A673 (cell line): ENCODE measurements at regions not wholly inside any gene's neighbourhood (a gene's known extent, or its start where the extent isn't known, plus 50 kb on each side); places are given as distances from the start of the nearest gene placed in this dataset.

Source experiments
- BruUV-seq: library from RNA; stranded (reverse); fragments of 400-500 nt; replicated peaks from 2 replicates; lab custom pipeline; 2021; lab: Mats Ljungman, UMichigan
- CTCF ChIA-PET: fragments of 300-600 bp; sonication (Branson Sonifier 250); formaldehyde crosslinking; loops from one replicate; lab custom pipeline; 2022; ENCODE audit warnings: antibody characterized with exemption; lab: Charles Lee
- POLR2A ChIA-PET: fragments of 300-600 bp; sonication (Branson Sonifier 250); formaldehyde crosslinking; loops from one replicate; lab custom pipeline; 2022; ENCODE audit warnings: antibody characterized with exemption; ENCODE audit not compliant: low non-redundant PET; lab: Charles Lee
- DNase-seq: peaks from one replicate; pipeline ENCODE4 v3.0.0-alpha.2; 2015; ENCODE audit warnings: low spot score
- H3K27ac ChIP-seq: fragments of 200-600 bp; sonication (generic); 2 replicates; pipeline ENCODE4 v1.5.1; 2016; ENCODE audit warnings: mixed run types, low read depth, mild to moderate bottlenecking, mixed read lengths, antibody characterized with exemption, low read length; ENCODE audit not compliant: poor library complexity, severe bottlenecking
- H3K27me3 ChIP-seq: fragments of 200-600 bp; sonication (generic); replicated peaks from 2 replicates; pipeline ENCODE4 v1.6.1; 2017; ENCODE audit warnings: mixed run types, low read depth, mild to moderate bottlenecking, mixed read lengths, antibody characterized with exemption, low read length; ENCODE audit not compliant: insufficient read depth, poor library complexity
- H3K36me3 ChIP-seq: fragments of 200-600 bp; sonication (generic); 2 replicates; pipeline ENCODE4 v1.6.1; 2016; ENCODE audit warnings: mixed run types, mild to moderate bottlenecking, mixed read lengths, antibody characterized with exemption, low read length; ENCODE audit not compliant: insufficient read depth, poor library complexity, severe bottlenecking
- H3K4me1 ChIP-seq: fragments of 200-600 bp; sonication (generic); 2 replicates; pipeline ENCODE4 v1.6.1; 2017; ENCODE audit warnings: mixed run types, mild to moderate bottlenecking, mixed read lengths, antibody characterized with exemption, low read length; ENCODE audit not compliant: insufficient read depth, poor library complexity, severe bottlenecking
- H3K4me3 ChIP-seq: fragments of 200-600 bp; sonication (generic); 2 replicates; pipeline ENCODE4 v1.5.1; 2016; ENCODE audit warnings: low read depth, mixed run types, mild to moderate bottlenecking, mixed read lengths, low read length; ENCODE audit not compliant: poor library complexity, severe bottlenecking
- H3K9me3 ChIP-seq: fragments of 200-600 bp; sonication (generic); 2 replicates; pipeline ENCODE4 v1.6.1; 2016; ENCODE audit warnings: mixed run types, low read depth, mild to moderate bottlenecking, mixed read lengths, antibody characterized with exemption, low read length; ENCODE audit not compliant: poor library complexity, severe bottlenecking
- EZH2 ChIP-seq: fragments of 200-600 bp; sonication (generic); IDR thresholded peaks from 2 replicates; pipeline ENCODE4 v1.6.1; 2017; ENCODE audit warnings: borderline replicate concordance, low read depth, mild to moderate bottlenecking, mixed read lengths, antibody characterized with exemption, low read length; ENCODE audit not compliant: poor library complexity, severe bottlenecking
- intact Hi-C: fragments of 100-400 bp; cut with micrococcal nuclease; formaldehyde crosslinking; loops from one replicate; pipeline ENCODE4 v1.10.0; 2022; ENCODE audit not compliant: unreplicated experiment
- TF ChIP-seq, protein P1 (sequence below): fragments of 300-800, 200-600 bp; sonication (generic); conservative IDR thresholded peaks from 2 replicates; pipeline ENCODE4 v1.5.1; 2017; ENCODE audit warnings: low read depth, mild to moderate bottlenecking, antibody characterized with exemption, low read length, moderate library complexity, mixed read lengths

DNA sequence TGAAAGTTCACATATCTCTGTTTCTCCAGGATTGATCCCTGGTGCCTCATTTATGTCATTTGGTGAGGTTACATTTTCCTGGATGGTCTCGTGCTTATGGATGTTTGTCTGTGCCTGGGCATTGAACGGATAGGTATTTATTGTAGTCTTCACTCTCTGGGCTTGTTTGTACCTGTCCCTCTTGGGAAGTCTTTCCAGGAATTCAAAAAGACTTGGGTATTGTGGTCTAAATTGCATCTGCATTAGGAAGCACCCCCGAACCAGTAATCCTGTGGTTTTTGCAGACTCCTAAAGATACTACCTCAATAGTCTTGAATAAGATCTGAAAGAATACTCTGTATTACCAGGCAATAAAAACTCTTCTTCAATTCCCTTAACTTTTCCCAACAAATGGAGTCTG is 720.8 kb downstream of the SLC6A15 start:
- TF ChIP-seq, protein P1, sequence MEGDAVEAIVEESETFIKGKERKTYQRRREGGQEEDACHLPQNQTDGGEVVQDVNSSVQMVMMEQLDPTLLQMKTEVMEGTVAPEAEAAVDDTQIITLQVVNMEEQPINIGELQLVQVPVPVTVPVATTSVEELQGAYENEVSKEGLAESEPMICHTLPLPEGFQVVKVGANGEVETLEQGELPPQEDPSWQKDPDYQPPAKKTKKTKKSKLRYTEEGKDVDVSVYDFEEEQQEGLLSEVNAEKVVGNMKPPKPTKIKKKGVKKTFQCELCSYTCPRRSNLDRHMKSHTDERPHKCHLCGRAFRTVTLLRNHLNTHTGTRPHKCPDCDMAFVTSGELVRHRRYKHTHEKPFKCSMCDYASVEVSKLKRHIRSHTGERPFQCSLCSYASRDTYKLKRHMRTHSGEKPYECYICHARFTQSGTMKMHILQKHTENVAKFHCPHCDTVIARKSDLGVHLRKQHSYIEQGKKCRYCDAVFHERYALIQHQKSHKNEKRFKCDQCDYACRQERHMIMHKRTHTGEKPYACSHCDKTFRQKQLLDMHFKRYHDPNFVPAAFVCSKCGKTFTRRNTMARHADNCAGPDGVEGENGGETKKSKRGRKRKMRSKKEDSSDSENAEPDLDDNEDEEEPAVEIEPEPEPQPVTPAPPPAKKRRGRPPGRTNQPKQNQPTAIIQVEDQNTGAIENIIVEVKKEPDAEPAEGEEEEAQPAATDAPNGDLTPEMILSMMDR, result no peak
- no peak for TF ChIP-seq EZH2
- POLR2A ChIA-PET, result no interaction called here

DNA sequence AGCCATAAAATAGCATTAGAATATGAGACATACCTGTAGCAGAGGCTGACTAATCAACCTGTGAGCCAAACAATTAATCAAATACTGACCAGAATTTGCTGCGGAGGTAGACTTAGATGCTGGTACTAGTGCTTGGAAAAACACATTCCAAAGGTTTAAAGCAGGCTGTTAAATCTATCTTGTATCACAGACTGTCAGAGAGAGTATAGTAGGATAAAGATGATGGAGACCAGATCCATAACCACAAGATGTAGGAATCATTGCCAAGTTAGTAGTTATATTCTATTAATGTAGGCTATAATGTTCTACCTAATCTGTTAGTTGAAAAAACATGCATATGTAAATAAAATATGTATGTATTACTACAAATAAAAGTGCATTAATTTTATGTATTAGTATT is 726.2 kb downstream of the SLC6A15 start:
- Histone ChIP-seq H3K36me3 (no peaks in the 10 kb centered on the region), H3K27me3 (no peaks in the 10 kb centered on the region), H3K9me3 (no peaks in the 10 kb centered on the region), H3K4me3 (no peak overlapping the region), H3K4me1 (no peaks in the 10 kb centered on the region), H3K27ac (no peak overlapping the region)
- intact Hi-C loops, result no loop called here
- ChIA-PET POLR2A (no interaction called here), CTCF (no interaction called here)
- DNase-seq, result no peak
- BruUV-seq, result no TSS peak
- TF ChIP-seq, protein P1, result no peak
- TF ChIP-seq EZH2, result no peak

More for the DNA sequence above, 720.8 kb downstream of the SLC6A15 start:
- no peaks in the 10 kb centered on the region for H3K9me3 ChIP-seq
- H3K36me3 ChIP-seq, result no peaks in the 10 kb centered on the region
- no peaks in the 10 kb centered on the region for H3K27me3 ChIP-seq
- DNase-seq, result no peak
- intact Hi-C loops, result no loop called here
- H3K4me1 ChIP-seq, result no peaks in the 10 kb centered on the region
- no peak overlapping the region for H3K27ac ChIP-seq
- BruUV-seq, result no TSS peak
- H3K4me3 ChIP-seq, result no peak overlapping the region
- CTCF ChIA-PET, result no interaction called here

DNA sequence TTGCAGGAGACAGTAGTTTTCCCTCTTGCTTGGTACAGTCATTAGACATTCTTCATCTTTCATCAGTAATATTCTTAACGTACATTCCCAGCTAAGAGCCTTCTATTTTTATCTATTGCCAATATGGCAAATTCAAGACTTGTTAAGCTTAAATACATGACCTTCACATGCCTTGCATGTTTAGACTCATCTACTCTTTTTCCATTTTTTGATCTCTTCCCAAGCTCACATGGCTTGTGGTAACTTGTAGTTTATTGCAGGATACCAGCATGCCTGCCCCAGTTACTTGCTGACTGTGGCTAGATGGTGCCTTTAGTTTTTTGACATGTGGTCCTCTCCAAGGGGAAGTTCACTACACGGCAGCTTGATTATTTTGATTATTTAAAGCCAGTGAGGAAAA is 729.0 kb downstream of the SLC6A15 start:
- Histone ChIP-seq H3K4me1 (no peaks in the 10 kb centered on the region), H3K9me3 (no peaks in the 10 kb centered on the region), H3K36me3 (no peaks in the 10 kb centered on the region), H3K27ac (no peak overlapping the region), H3K4me3 (no peak overlapping the region), H3K27me3 (no peaks in the 10 kb centered on the region)
- BruUV-seq, result no TSS peak
- intact Hi-C loops, result no loop called here
- no peak for DNase-seq
- ChIA-PET CTCF (no interaction called here), POLR2A (no interaction called here)
- TF ChIP-seq, protein P1, result no peak
- TF ChIP-seq EZH2, result no peak
